HG03575 (cell line): ENCODE measurements at regions not wholly inside any gene's neighbourhood (a gene's known extent, or its start where the extent isn't known, plus 50 kb on each side); places are given as distances from the start of the nearest gene placed in this dataset.
"Not testable (repeated sequence)": the region's sequence is repeated elsewhere in the genome, so short reads cannot be mapped to it uniquely, and the experiment has no call there.

ENCODE experiments used
- ATAC-seq: cut with Tn5 transposase; IDR thresholded peaks from one replicate; pipeline ENCODE4 v1.9.1; 2021; ENCODE audit not compliant: unreplicated experiment, insufficient number of reproducible peaks, low FRiP score; ENCODE audit errors: extremely low read depth

GRCh38 chr13:40343550-40344269, 322.7 kb downstream of the FOXO1 start:
- no peak for ATAC-seq

GRCh38 chr13:40344270-40345148, 321.9 kb downstream of the FOXO1 start:
- ATAC-seq = no peak

DNA sequence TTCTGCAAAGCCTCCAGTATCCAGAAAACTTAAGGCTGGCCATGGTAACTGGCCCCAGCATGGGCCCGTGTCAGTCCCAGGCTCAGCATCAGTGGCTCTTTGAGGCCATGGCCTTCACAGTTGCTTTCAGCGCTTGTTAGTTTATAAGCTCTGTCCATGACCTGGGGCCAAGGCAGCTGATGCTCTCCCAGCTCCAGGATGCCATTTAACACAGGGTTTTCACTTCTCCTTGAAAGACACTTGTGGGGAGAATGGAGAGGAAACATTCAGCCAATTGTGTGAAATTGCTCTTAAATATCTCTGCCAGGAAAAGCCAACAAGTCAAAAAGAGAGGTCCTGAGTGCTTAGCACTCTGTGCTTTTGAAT, 321.3 kb downstream of the FOXO1 start:
- no peak for ATAC-seq

GRCh38 chr13:40345654-40346372, 320.6 kb downstream of the FOXO1 start:
- ATAC-seq = no peak

- ATAC-seq = no peak
These were observed 319.8 kb downstream of the FOXO1 start for GRCh38 chr13:40346592-40346991.

- no peak for ATAC-seq
These were observed 318.3 kb downstream of the FOXO1 start for GRCh38 chr13:40348096-40348679.

GRCh38 chr13:40350283-40350992, 316.0 kb downstream of the FOXO1 start:
- ATAC-seq = no peak

- no peak for ATAC-seq
These were observed 314.7 kb downstream of the FOXO1 start for GRCh38 chr13:40351537-40352379.

DNA sequence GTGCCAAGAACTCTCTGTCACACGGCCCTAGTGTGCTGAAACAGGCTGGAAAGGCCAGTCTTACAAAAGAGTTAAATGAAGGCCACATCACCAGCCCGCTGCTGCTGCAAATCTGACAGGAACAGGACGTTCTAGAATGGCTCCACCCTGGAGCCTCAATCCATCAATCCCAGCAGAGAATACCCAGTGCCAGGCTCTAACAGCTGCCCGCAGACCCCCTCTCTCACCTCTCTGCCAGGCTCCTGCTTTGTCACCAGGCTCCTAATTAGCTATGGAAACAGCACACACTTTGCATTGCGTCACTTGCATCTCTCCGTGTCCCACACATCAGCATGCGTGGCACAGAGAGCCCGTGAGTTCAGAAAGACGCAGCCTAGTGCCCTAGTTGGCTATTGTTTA, 314.1 kb downstream of the FOXO1 start:
- ATAC-seq = no peak

- ATAC-seq = no peak
These were observed 313.5 kb downstream of the FOXO1 start for GRCh38 chr13:40352802-40353562.

GRCh38 chr13:40355126-40355724, 311.2 kb downstream of the FOXO1 start:
- no peak for ATAC-seq

GRCh38 chr13:40356011-40356410, 310.4 kb downstream of the FOXO1 start:
- ATAC-seq = no peak

GRCh38 chr13:40356458-40356857, 310.0 kb downstream of the FOXO1 start:
- not testable (repeated sequence) for ATAC-seq

GRCh38 chr13:40362502-40362901, 303.9 kb downstream of the FOXO1 start:
- no peak for ATAC-seq

- ATAC-seq = no peak
These were observed 302.8 kb downstream of the FOXO1 start for GRCh38 chr13:40363653-40364052.

DNA sequence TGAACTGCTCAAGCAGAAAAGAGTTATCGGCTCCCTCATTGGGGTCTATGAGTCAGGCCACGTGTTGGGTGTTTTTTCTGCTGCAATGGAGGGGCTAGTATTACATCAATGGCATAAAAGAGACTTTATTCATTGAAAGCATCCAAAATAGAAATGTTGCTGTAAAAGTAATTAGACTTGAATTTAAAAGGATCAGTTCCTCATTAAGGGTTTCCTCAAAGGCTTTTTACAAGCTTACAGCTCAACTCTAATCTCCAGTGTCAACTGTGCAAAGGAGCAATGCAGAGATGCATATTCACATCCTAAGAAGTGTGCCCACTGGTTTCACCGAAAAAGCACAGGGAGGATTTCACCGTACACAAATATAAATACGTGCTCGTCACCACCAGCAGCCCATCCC, 300.3 kb downstream of the FOXO1 start:
- no peak for ATAC-seq
